ENCODE measurements at regions not wholly inside any gene's neighbourhood (a gene's known extent, or its start where the extent isn't known, plus 50 kb on each side); places are given as distances from the start of the nearest gene placed in this dataset.

DNA sequence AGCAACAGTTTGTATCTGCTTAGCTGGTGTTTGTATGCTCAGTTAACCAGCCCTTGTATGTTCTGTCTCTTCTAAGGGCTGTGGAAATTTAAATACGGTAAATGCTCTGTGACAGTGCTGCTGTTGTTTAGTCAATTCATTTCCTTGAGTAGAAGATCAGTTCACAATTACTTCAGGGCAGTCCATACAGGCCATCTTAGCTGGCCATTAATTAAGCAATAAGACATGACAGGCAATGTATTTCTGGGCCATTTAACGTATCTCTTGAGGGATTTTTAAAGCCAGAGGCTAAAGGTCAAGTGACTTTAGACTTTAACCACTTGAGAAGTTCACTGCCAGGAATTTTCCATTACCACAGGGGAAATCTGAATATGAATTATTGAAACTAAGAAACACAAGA lies 351.8 kb downstream of the ZIC1 start:
- DNase-seq = no peak

DNA sequence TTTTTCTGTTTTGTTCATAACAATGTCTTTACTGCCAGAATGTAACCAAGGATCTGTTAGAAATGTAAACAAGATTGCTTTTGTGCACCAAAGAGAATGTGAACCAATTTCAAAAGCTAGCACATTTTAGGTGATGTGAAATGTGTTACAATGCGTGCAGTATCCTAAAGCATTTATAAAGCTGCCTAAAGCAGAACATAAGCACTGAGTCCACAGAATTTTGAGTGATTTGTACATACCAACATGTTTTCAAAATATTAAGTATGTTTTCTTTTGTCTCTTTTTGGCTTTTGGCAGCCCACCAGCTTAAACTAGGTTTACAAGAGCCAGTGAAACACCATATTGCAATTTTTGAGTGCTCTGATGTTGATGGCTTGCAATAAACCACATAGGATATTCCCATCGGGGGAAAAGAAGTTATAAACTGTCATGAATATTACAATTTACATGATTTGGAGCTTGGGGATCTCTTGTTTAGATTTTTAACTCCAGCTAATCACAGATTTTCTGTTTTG lies 364.0 kb downstream of the ZIC1 start:
- DNase-seq = no peak

DNA sequence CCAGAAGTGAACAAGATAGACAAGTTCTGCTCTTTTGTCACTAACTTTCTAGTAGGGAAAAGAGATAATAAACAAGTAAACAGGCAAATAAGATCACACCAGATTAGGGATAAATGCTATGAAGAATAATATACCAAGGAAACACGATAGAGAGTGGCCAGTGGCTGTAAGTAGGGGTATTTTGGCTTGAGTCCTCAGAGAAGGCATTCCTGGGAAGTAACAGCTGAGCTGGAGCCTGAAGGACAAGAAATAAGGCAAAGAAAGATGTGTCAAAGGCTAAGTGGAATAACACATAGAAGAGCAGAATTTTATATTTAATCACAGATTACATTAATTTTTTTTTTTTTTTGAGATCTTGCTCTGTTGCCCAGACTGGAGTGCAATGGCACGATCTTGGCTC lies 366.2 kb downstream of the ZIC1 start:
- no peak for DNase-seq

DNA sequence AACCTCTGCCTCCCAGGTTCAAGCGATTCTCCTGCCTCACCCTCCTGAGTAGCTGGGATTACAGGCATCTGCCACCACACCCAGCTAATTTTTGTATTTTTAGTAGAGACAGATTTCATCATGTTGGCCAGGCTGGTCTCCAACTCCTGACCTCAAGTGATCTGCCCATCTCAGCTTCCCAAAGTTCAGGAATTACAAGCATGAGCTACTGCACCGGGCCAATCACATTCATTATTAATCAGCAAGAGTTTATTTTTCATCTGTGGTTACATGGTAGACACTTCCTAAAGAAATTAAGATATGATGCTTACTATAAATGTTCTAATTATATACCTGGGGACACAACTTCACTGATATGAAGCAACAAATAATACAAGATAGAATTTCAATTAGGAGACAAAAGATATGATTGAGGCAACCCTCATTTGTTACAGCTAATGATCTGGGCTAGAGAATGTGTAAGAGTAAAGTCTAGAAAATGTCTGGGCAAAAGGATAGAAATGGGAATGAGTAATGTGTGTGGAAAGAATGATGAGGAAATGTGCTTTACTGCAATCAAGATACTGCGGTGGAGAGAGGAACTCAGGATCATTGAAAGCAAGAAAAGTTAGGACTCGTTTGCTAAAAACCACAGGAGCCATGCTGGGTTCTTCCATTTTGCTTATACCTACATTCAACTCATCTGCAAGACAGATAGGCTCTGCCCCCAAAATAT lies 366.8 kb downstream of the ZIC1 start:
- DNase-seq = no peak

DNA sequence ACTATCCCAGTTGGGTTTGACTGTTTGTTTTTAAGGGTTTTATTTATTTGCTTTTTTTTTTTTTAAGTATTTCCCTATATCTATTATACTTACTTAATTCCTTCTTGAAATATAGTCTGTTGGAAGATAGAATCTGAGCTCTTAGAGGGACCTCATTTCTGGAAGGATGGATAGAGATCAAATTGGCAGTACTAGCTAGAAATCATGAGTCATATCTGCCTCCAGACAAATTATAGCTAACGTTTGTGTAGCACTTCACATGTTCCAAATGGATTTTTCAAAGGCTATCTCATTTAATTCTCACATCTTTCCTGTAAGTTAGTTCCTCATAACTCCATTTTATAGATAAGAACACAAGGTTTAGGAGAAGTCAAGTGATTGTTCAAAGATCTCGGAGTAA lies 384.7 kb downstream of the ZIC1 start:
- DNase-seq = no peak

DNA sequence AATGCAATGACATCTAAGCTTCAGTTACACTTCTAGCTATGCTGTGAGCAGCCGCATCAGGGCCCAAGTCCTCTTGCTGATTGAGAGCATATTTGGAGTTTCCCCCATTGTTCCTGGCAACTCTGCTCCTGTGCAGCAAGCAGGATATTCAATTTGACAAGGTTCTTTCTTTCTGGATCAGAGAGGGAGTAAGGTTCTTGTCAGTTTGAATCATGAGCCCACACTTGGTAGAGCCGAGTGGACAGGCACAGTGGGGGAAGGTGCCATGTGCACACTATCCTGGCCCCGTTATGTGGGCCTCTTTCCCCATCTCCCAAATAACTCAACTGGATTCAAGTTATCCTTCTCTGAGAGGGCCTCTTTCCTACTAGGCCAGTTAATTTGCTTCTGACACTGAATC lies 385.4 kb downstream of the ZIC1 start:
- DNase-seq = no peak

DNA sequence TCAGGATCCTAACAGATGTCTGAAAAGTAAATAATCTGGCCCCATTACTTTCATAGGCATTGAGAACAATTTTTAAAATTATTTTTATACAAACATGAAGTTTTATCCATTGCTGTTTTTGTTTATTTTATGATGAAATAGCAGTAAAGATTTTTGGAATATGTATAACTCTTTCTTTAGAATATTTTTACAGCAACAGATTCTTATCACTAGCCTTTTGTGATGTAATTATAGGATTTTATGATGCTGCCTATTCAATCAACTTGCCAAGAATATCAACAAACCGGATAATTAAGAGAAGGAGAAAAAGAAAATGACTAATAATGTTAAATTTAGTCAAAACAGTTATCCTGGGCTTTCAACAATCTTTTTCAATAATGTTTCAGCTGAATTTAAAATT lies 386.3 kb downstream of the ZIC1 start:
- DNase-seq = no peak

DNA sequence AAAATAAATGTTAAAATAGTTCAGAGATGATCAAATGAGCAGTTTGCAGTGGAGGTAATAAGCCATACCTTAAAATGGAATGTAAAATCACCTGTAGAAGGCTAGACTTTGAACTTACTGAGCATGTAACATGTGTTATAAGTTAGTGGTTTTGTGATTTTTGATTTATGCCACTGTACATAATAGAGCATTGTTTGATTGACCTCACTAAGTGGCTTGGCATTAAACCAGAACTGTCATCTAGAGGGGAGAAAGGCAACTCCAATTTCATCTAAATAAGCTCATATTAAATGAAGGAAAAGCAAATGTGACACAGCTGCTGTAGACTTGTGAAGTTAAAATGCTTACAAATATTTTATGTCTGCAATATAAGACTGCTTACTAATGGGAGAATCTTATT lies 387.9 kb downstream of the ZIC1 start:
- DNase-seq = peak; percentile 51 to 57

DNA sequence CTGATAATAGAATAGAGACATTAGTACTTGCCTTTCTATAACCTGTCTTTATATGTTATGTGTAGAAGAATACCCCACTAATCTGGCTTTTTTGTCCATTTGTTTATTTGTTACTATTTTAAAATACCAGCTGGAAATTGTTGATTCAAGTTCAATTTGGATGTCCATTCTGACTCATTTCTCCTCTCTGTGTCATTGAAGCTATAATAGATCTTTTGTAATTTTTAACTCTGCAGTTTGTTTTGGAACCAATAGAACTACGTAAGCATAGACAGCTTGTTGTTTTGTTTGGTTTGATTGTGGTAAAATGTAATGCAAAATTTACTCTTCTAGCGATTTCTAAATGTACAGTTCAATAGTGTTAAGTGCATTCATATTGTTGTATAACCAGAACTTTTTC lies 390.4 kb downstream of the ZIC1 start:
- DNase-seq = no peak

DNA sequence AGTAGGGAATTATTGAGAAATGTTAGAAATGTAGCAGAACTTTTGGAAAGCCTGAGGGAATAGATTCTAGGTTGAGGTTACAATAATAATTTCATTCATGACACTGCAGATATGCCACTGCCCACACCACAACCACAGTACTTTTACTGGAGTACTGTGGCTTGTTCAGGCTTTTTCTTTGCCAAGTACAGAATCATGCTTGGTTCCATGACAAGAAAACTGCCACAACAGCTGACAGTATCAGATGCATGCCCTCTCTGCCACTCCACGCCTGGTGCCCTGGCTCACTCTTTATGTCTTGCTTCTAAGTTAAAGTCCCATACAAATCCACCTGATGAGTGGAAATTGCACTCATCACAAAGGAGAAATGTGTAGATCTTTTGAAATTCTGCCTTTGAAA lies 398.6 kb downstream of the ZIC1 start:
- DNase-seq = no peak

DNA sequence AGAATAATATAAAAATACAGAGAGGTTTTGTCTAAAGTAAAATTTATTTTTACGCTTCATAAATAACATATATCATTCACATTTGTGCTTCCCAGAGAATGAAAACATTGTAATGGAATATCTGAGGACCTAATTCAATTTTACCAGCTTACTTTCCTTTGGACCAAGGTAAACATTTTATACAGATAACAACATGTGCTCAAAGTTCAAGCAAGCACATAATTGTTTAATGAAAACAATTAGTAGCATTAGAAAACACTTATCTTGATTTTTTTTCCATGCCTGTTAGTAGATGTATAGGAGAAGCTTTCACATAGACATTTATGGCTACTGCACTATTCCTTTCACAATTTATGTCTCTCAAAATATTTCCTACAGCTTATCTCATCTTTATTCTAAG lies 400.0 kb downstream of the ZIC1 start:
- DNase-seq = no peak

DNA sequence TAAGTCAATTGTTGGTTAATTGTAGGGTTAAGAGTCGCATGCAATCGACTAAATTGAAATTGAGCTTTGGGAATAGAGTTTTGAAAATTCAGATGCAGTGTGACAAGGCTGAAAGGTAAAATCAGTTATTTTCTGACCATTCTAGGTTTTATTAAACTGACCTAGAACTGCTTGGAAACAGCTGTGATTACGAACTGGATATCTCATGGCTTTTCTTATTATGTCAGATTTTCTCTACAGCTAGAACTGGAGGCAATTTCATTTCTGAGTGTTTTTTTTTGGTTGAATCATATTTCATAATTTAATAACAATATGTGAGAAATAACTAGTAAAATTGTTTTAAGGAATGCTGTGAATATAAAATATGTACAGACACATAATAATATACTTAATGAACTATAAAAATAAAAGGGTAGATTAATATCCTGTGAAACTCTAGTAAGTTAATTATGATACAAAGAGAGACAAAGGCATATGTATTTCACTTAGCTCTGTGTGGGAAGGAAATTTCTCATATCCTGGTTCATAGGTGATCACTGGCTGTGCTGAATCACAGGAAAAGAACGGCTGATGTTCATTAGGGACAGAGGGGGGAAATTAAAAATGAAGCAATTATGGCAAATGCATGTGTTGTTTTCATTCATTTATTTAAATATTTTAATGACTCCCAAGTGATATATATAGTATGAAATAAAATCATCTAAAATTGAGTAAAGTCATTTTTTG lies 403.2 kb downstream of the ZIC1 start:
- DNase-seq = no peak

DNA sequence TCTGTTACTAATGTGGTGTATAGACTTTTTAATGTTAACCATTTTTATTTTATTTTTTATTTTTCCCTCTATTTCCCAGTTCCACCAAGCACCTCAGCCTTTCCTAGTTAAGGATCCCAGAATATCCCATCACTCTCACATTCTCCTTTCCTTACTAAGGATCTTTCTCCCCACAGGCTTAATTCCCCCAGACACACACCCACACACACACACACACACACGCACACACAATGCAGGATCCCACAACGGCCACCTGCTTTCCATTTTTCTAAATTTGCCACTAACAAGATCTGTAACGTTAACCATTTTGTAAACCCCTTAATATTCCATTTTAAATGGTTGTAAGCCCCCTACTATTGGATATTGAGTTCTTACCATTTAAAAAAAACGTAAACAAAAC lies 404.1 kb downstream of the ZIC1 start:
- no peak for DNase-seq

DNA sequence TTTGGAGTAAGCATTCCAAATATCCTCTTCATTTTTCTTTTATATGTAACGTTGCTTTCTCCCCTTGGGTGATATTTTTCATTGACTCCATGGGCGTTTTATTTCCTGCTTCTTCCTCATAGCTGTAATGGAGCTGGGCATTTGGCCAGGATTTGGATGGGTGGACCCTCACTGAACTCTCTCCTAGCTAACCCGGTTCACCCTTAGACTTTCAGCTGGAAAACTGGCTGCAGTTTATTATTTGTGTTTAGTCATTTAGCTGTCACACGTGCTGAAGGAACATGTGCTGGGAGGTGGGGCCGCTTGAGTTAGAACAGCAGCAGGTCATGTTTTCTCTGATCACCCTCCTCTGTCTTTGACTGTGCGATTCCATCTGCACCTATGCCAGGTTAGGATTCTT lies 407.6 kb downstream of the ZIC1 start:
- DNase-seq = peak; percentile 55 to 68

DNA sequence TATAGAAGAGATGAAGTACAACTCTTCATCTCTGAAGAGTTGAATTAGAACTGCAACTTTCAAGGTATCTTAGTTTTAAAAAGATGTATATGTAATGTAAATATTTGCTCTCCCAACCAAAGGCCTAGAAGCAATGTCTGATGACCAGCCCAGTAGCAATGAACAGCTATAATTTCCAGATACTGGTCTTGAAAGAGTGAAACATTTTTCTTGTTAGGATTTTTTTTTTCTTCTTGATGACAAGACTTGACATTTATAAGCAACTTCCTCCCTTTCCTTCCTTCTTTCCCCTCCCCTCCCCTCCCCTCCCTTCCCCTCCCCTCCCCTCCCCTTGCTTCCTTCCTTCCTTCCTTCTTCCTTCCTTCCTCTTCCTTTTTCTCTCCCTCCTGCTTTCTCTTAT lies 423.4 kb downstream of the ZIC1 start:
- no peak for DNase-seq

DNA sequence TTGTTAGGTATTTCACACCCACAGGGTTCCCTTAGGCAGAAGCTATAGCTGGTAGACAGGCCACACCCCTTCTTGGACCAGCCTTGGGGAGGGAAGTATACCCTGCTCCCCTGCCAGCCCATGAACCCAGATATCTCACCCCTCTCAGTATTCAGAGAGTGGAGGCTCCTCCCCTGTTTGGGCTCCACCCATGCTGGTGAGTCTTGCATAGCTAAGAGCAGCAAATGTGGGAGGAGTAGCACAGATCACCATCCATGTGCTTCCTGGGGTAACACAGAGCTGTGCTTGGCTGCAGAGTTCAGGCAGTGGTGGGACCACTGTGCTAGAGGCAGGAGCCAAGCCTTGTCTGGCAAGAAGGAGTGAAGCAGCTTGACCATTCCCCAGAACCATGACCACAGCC lies 427.2 kb downstream of the ZIC1 start:
- DNase-seq = no peak

DNA sequence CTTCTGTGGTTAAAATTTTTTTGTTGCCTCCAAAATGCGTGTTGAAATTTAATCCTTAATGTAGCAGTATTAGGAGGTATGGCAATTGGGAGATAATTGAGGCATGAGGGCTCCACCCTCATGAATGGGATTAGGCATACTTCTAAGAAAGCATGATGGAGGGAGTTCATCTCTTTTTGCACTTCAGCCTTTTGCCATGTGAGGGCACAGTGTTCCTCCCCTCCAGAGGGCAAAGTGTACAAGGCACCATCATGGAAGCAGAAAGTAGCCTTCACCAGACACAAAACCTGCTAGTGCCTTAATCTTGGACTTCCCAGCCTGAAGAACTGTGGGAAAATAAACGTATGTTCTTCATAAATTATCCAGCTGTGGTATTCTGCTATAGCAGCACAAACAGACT lies 429.5 kb downstream of the ZIC1 start:
- DNase-seq = no peak

DNA sequence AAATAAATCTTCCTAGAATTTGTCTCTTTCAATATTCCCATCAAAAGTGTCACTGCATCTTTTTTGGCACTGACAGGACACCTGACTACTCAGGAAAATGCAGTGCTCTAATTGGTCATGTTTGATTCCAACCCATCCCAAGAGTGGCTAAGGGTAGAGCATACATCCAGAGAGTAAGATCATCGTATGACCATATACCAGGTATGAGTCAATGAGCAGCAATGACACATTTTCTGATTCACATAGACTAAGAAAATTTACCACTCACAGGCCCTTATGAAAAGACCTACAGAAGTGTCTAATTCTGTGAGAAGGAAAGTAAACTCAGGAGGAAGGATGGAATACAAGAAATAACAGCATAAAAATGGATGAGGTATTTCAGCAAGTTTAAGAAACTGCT lies 434.2 kb downstream of the ZIC1 start:
- DNase-seq = no peak

DNA sequence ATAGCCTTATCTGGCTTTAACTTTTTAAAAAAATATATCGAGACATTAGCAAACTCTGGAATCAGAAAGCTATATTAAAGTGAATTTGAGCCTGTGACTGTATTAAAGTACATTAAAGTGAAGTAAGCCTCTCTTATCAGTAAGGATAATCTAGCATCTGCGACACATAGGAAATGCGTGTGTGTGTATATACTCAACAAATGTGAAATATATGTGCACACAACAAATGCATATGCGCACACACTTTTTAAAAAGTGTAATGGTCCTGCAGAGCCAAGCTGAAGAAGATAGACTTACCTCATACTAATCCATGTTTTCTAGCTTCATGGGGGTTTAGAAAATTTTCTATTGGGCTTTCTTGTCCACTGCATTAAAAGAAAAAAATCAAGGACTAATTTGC lies 437.1 kb downstream of the ZIC1 start:
- no peak for DNase-seq

DNA sequence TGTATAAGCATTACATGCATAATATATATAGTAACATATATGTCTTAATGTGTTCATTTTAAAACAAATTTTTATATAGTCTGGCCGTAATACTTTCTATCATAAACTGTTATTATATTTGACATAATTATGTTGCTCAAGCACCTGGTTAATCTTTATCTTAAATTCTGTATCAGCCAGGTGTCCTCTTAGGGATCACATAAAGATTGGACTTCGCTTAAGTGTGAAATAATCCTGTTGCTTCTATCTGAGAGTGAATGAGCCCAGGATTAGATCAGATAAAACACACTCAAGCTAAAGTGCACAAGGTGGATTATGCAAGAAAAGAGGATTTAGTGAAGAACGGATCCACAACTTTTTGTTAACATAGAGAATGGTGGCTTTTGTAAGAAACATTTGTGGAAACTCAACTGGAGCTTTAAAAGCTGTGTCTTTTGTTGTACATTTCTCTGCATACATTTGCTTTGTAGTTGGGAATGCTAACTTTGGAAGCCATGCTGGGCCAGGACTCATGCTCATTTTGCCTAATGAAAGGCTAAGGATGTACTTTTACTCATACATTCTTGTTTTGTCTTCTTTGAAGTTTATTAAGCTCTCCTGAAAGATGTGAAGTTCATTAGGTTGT lies 437.8 kb downstream of the ZIC1 start:
- DNase-seq = no peak

DNA sequence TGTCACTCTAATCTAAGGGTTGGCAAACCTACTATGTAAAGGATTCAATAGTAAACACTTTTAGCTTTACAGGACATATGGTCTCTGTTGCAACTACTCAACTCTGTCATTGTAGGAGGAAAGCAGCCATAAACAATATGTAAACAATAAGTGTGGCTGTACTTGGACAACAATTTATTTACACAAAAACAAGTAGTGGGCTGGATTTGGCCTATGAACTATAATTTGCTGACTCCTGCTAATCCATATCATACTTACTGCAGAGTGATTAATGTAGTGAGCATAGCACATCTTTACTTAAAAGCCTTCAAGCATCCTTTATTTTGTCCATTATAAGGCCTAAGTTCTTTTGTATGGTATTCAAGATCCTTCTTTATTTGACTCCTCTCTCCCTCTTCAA lies 441.9 kb downstream of the ZIC1 start:
- DNase-seq = no peak

DNA sequence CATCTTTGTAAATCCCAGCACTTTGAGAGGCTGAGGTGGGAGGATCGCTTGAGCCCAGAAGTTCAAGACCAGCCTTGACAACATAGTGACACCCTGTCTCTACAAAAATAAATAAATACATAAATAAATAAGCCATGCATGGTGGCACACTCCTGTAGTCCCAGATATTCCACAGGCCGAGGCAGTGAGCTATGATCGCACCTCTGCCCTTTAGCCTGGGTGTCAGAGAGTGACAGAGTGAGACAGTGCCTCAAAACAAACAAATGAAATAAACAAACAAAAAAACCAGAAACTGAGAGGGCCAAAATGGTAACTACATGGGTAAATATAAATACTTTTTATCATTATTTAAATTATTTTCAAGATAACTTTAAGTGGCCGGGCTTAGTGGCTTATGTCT lies 445.4 kb downstream of the ZIC1 start:
- no peak for DNase-seq

DNA sequence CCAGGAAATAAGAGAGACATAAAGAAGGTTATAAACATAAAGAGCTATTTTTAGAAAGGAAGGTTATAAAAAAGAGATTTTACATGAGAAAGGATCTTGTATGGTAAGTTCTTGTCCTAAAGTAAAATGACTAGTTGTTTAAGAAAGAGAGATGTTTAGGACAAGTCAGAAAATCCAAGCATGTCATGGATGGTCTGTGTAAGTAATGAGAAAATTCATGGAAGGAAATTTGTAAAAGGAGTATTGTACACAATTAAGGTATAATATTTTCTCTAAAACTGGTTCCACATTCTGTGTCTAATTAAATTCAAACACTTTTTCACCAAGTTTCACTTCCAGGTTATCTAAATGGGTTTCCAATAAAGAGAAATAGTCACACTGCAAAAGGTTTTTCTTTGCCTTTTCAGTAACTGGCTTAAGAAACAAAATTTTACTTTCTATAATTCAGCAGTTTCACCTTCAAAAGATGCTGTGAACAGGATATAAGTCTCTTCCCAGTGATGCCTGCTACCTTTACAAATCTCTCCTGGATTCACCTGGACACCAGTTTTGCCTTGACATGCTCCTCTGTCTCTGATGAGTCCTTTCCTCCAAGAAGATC lies 455.7 kb downstream of the ZIC1 start:
- DNase-seq = no peak

DNA sequence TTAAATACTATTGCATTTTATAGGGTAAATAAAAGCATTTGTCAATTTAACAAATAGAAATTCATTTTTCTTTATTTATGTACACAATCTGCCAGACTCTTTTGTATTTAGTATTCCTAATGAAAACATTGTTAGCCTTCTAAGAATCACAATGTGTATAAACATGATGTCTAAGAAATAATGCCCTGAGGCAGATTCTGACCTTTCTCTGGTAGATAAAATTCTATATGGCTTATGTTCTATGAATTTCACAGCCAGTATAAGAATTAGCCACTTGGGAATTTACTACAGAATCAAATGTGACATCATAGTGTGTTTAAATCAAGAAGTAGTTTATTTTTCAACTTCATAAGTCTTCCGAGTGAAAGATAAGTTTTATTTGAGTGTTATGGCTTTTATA lies 457.4 kb downstream of the ZIC1 start:
- no peak for DNase-seq
